Activated naive CD8-positive, alpha-beta T cell treated with anti-CD3 and anti-CD28 coated beads, Interleukin-2, amount 10 ng/mL, durations not matched to agents 7 days and 5 days (primary cell): ENCODE measurements at regions not wholly inside any gene's neighbourhood (a gene's known extent, or its start where the extent isn't known, plus 50 kb on each side); places are given as distances from the start of the nearest gene placed in this dataset.

Experiments used
- ATAC-seq: fragments of 150-1000 bp; cut with Tn5 transposase; one replicate; pipeline ENCODE4 v1.10.0; 2021; ENCODE audit warnings: low read depth, moderate library complexity
- POLR2A ChIA-PET: fragments of 350-600 bp; sonication (Branson Sonifier 250); formaldehyde crosslinking; loops from one replicate; lab custom pipeline; 2021; ENCODE audit warnings: antibody characterized with exemption; lab: Charles Lee
- DNase-seq: peaks from one replicate; pipeline ENCODE4 v3.0.0; 2021
- H3K27ac Mint-ChIP-seq: one replicate; pipeline ENCODE4 v1.8.0; 2022; ENCODE audit warnings: mild to moderate bottlenecking, mixed read lengths
- H3K27me3 Mint-ChIP-seq: one replicate; pipeline ENCODE4 v1.8.0; 2022; ENCODE audit warnings: mild to moderate bottlenecking, moderate library complexity, mixed read lengths
- H3K36me3 Mint-ChIP-seq: one replicate; pipeline ENCODE4 v1.8.0; 2021; ENCODE audit warnings: mild to moderate bottlenecking, mixed read lengths
- H3K4me1 Mint-ChIP-seq: one replicate; pipeline ENCODE4 v1.8.0; 2021; ENCODE audit warnings: mixed read lengths
- H3K4me3 Mint-ChIP-seq: one replicate; pipeline ENCODE4 v1.8.0; 2022; ENCODE audit warnings: mild to moderate bottlenecking, moderate library complexity, mixed read lengths
- H3K9me3 Mint-ChIP-seq: one replicate; pipeline ENCODE4 v1.8.0; 2021; ENCODE audit warnings: mixed read lengths

- POLR2A ChIA-PET = no interaction called here
- Mint-ChIP-seq H3K27me3 (no peaks in the 10 kb centered on the region), H3K36me3 (no peaks in the 10 kb centered on the region), H3K9me3 (peaks cover 2% of the 10 kb centered on the region), H3K4me1 (no peaks in the 10 kb centered on the region), H3K4me3 (no peak overlapping the region), H3K27ac (no peak overlapping the region)
- no peak for ATAC-seq
- no peak for DNase-seq
Measured at GRCh38 chr1:238296371-238296770, 405.6 kb upstream of the ZP4 start.

GRCh38 chr1:238293075-238293474, 402.4 kb upstream of the ZP4 start:
- no peaks in the 10 kb centered on the region for H3K4me1 Mint-ChIP-seq
- no peaks in the 10 kb centered on the region for H3K36me3 Mint-ChIP-seq
- H3K4me3 Mint-ChIP-seq = no peak overlapping the region
- DNase-seq (no peak), ATAC-seq (no peak)
- POLR2A ChIA-PET = no interaction called here
- peaks cover 6% of the 10 kb centered on the region for H3K9me3 Mint-ChIP-seq
- no peaks in the 10 kb centered on the region for H3K27me3 Mint-ChIP-seq
- H3K27ac Mint-ChIP-seq = no peak overlapping the region

GRCh38 chr1:238281418-238281817, 390.7 kb upstream of the ZP4 start:
- DNase-seq (no peak), ATAC-seq (no peak)
- Mint-ChIP-seq H3K36me3 (no peaks in the 10 kb centered on the region), H3K9me3 (peaks cover 3% of the 10 kb centered on the region), H3K27me3 (no peaks in the 10 kb centered on the region), H3K4me3 (no peak overlapping the region), H3K4me1 (no peaks in the 10 kb centered on the region), H3K27ac (no peak overlapping the region)
- POLR2A ChIA-PET = no interaction called here

- Mint-ChIP-seq H3K27me3 (no peaks in the 10 kb centered on the region), H3K27ac (no peak overlapping the region), H3K9me3 (peaks cover 7% of the 10 kb centered on the region), H3K4me1 (no peaks in the 10 kb centered on the region), H3K4me3 (no peak overlapping the region), H3K36me3 (no peaks in the 10 kb centered on the region)
- no peak for ATAC-seq
- POLR2A ChIA-PET = no interaction called here
- DNase-seq = no peak
Measured at GRCh38 chr1:238279694-238280380, 389.1 kb upstream of the ZP4 start.

- POLR2A ChIA-PET = no interaction called here
- Mint-ChIP-seq H3K4me1 (no peaks in the 10 kb centered on the region), H3K4me3 (no peak overlapping the region), H3K27me3 (no peaks in the 10 kb centered on the region), H3K27ac (no peak overlapping the region), H3K9me3 (peaks cover 12% of the 10 kb centered on the region), H3K36me3 (no peaks in the 10 kb centered on the region)
- ATAC-seq (no peak), DNase-seq (no peak)
Measured at GRCh38 chr1:238272145-238272544, 381.4 kb upstream of the ZP4 start.

GRCh38 chr1:238265866-238266265, 375.1 kb upstream of the ZP4 start:
- Mint-ChIP-seq H3K9me3 (peaks cover 4% of the 10 kb centered on the region), H3K27me3 (no peaks in the 10 kb centered on the region), H3K36me3 (no peaks in the 10 kb centered on the region), H3K27ac (no peak overlapping the region), H3K4me1 (no peaks in the 10 kb centered on the region), H3K4me3 (no peak overlapping the region)
- POLR2A ChIA-PET = no interaction called here
- DNase-seq = no peak
- ATAC-seq = no peak

- Mint-ChIP-seq H3K4me1 (no peaks in the 10 kb centered on the region), H3K4me3 (no peak overlapping the region), H3K27me3 (no peaks in the 10 kb centered on the region), H3K36me3 (no peaks in the 10 kb centered on the region), H3K9me3 (peaks cover 4% of the 10 kb centered on the region), H3K27ac (no peak overlapping the region)
- DNase-seq (no peak), ATAC-seq (no peak)
- POLR2A ChIA-PET = no interaction called here
Measured at GRCh38 chr1:238264951-238265350, 374.2 kb upstream of the ZP4 start.

GRCh38 chr1:238258510-238258909, 367.8 kb upstream of the ZP4 start:
- no peak overlapping the region for H3K4me3 Mint-ChIP-seq
- no peak for DNase-seq
- no peaks in the 10 kb centered on the region for H3K36me3 Mint-ChIP-seq
- H3K9me3 Mint-ChIP-seq = no peaks in the 10 kb centered on the region
- POLR2A ChIA-PET = no interaction called here
- peaks cover 1% of the 10 kb centered on the region for H3K27me3 Mint-ChIP-seq
- no peaks in the 10 kb centered on the region for H3K4me1 Mint-ChIP-seq
- no peak for ATAC-seq
- H3K27ac Mint-ChIP-seq = no peak overlapping the region

GRCh38 chr1:238257018-238257621, 366.4 kb upstream of the ZP4 start:
- ATAC-seq (no peak), DNase-seq (no peak)
- POLR2A ChIA-PET = no interaction called here
- Mint-ChIP-seq H3K4me1 (no peaks in the 10 kb centered on the region), H3K36me3 (no peaks in the 10 kb centered on the region), H3K9me3 (no peaks in the 10 kb centered on the region), H3K27ac (no peak overlapping the region), H3K27me3 (peaks cover 1% of the 10 kb centered on the region), H3K4me3 (no peak overlapping the region)

- H3K9me3 Mint-ChIP-seq = no peaks in the 10 kb centered on the region
- H3K27ac Mint-ChIP-seq = no peak overlapping the region
- no peak for DNase-seq
- ATAC-seq = no peak
- H3K27me3 Mint-ChIP-seq = peaks cover 1% of the 10 kb centered on the region
- POLR2A ChIA-PET = no interaction called here
- no peaks in the 10 kb centered on the region for H3K4me1 Mint-ChIP-seq
- H3K36me3 Mint-ChIP-seq = no peaks in the 10 kb centered on the region
- no peak overlapping the region for H3K4me3 Mint-ChIP-seq
Measured at GRCh38 chr1:238254935-238255334, 364.2 kb upstream of the ZP4 start.

GRCh38 chr1:238252033-238252802, 361.5 kb upstream of the ZP4 start:
- no peak overlapping the region for H3K27ac Mint-ChIP-seq
- POLR2A ChIA-PET = no interaction called here
- no peaks in the 10 kb centered on the region for H3K4me1 Mint-ChIP-seq
- peak; percentile 18 for ATAC-seq
- H3K36me3 Mint-ChIP-seq = no peaks in the 10 kb centered on the region
- no peak for DNase-seq
- no peaks in the 10 kb centered on the region for H3K27me3 Mint-ChIP-seq
- H3K9me3 Mint-ChIP-seq = no peaks in the 10 kb centered on the region
- no peak overlapping the region for H3K4me3 Mint-ChIP-seq

GRCh38 chr1:238248356-238248755, 357.6 kb upstream of the ZP4 start:
- H3K4me1 Mint-ChIP-seq = no peaks in the 10 kb centered on the region
- H3K9me3 Mint-ChIP-seq = no peaks in the 10 kb centered on the region
- H3K4me3 Mint-ChIP-seq = no peak overlapping the region
- POLR2A ChIA-PET = no interaction called here
- H3K36me3 Mint-ChIP-seq = no peaks in the 10 kb centered on the region
- no peak overlapping the region for H3K27ac Mint-ChIP-seq
- H3K27me3 Mint-ChIP-seq = no peaks in the 10 kb centered on the region
- DNase-seq (no peak), ATAC-seq (no peak)

GRCh38 chr1:238242181-238242580, 351.5 kb upstream of the ZP4 start:
- ATAC-seq (no peak), DNase-seq (no peak)
- no peaks in the 10 kb centered on the region for H3K4me1 Mint-ChIP-seq
- no peaks in the 10 kb centered on the region for H3K36me3 Mint-ChIP-seq
- no peaks in the 10 kb centered on the region for H3K9me3 Mint-ChIP-seq
- H3K27me3 Mint-ChIP-seq = no peaks in the 10 kb centered on the region
- no peak overlapping the region for H3K27ac Mint-ChIP-seq
- POLR2A ChIA-PET = no interaction called here
- H3K4me3 Mint-ChIP-seq = no peak overlapping the region

GRCh38 chr1:238241607-238242006, 350.9 kb upstream of the ZP4 start:
- Mint-ChIP-seq H3K9me3 (no peaks in the 10 kb centered on the region), H3K4me3 (no peak overlapping the region), H3K36me3 (no peaks in the 10 kb centered on the region), H3K27me3 (no peaks in the 10 kb centered on the region), H3K4me1 (no peaks in the 10 kb centered on the region), H3K27ac (no peak overlapping the region)
- ATAC-seq (no peak), DNase-seq (no peak)
- POLR2A ChIA-PET = no interaction called here
